ENCODE measurements at regions not wholly inside any gene's neighbourhood (a gene's known extent, or its start where the extent isn't known, plus 50 kb on each side); places are given as distances from the start of the nearest gene placed in this dataset.

DNA sequence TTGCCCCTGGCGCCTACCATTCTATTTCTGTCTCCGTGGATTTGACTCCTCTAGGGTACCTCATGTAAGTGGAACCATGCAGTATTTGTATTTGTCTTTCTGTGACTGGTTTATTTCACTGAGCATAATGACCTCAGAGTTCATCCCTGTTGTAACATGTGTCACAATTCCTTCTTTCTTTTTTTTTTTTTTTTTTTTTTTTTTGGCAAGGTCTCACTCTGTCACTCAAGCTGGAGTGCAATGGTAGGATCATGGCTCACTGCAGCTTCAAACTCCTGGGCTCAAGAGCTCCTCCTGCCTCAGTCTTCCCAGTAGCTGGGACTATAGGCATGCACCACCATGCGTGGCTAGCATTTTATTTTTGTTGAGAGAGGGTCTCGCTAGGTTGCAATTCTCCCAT, 74.0 kb upstream of the SEPTIN5 start:
- TF ChIP-seq POLR2A (IDR thresholded peaks at IDR 0.05), result no peak
- TF ChIP-seq, protein P1, sequence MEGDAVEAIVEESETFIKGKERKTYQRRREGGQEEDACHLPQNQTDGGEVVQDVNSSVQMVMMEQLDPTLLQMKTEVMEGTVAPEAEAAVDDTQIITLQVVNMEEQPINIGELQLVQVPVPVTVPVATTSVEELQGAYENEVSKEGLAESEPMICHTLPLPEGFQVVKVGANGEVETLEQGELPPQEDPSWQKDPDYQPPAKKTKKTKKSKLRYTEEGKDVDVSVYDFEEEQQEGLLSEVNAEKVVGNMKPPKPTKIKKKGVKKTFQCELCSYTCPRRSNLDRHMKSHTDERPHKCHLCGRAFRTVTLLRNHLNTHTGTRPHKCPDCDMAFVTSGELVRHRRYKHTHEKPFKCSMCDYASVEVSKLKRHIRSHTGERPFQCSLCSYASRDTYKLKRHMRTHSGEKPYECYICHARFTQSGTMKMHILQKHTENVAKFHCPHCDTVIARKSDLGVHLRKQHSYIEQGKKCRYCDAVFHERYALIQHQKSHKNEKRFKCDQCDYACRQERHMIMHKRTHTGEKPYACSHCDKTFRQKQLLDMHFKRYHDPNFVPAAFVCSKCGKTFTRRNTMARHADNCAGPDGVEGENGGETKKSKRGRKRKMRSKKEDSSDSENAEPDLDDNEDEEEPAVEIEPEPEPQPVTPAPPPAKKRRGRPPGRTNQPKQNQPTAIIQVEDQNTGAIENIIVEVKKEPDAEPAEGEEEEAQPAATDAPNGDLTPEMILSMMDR (IDR thresholded peaks at IDR 0.05), result no peak
